IMR-90 (cell line): ENCODE measurements at regions not wholly inside any gene's neighbourhood (a gene's known extent, or its start where the extent isn't known, plus 50 kb on each side); places are given as distances from the start of the nearest gene placed in this dataset.

ENCODE experiments used
- ATAC-seq: fragments of 200-7000 bp; cut with Tn5 transposase; 2 replicates; pipeline ENCODE4 v1.9.1; 2020; ENCODE audit warnings: low read depth, mild to moderate bottlenecking, moderate library complexity
- BruUV-seq: library from RNA; stranded (reverse); fragments of 400-500 nt; replicated peaks from 2 replicates; lab custom pipeline; 2021; lab: Mats Ljungman, UMichigan
- CTCF ChIA-PET: fragments of 300-600 bp; formaldehyde crosslinking; extraction: SDS; loops from one replicate; lab custom pipeline; 2021; ENCODE audit warnings: antibody characterized with exemption; lab: Yijun Ruan, JAX
- POLR2A ChIA-PET: fragments of 300-600 bp; sonication (Branson Sonifier 250); formaldehyde crosslinking; loops from one replicate; lab custom pipeline; 2022; ENCODE audit warnings: antibody characterized with exemption; ENCODE audit not compliant: unreplicated experiment; lab: Charles Lee
- DNase-seq: peaks from one replicate; pipeline ENCODE4 v3.0.0; 2013
- H2AFZ ChIP-seq: replicated peaks from 2 replicates; pipeline ENCODE3; 2013; ENCODE audit warnings: low read length, mild to moderate bottlenecking; ENCODE audit not compliant: poor library complexity
- H2AK5ac ChIP-seq: 2 replicates; pipeline ENCODE4 v1.6.1; 2013; ENCODE audit warnings: low read depth, low read length, inconsistent platforms
- H2AK9ac ChIP-seq: replicated peaks from 2 replicates; pipeline ENCODE3; 2013; ENCODE audit warnings: mild to moderate bottlenecking, low read depth, low read length, moderate library complexity; ENCODE audit not compliant: poor library complexity
- H2BK120ac ChIP-seq: 2 replicates; pipeline ENCODE4 v1.6.1; 2013; ENCODE audit warnings: low read depth, low read length, inconsistent platforms
- H2BK15ac ChIP-seq: 3 replicates; pipeline ENCODE4 v1.6.1; 2013; ENCODE audit warnings: low read depth, low read length, inconsistent platforms
- H2BK20ac ChIP-seq: 2 replicates; pipeline ENCODE4 v1.6.1; 2013; ENCODE audit warnings: low read depth, mild to moderate bottlenecking, inconsistent platforms, low read length, moderate library complexity
- H2BK5ac ChIP-seq: 2 replicates; pipeline ENCODE4 v1.6.1; 2013; ENCODE audit warnings: mild to moderate bottlenecking, low read depth, low read length, inconsistent platforms; ENCODE audit not compliant: poor library complexity, severe bottlenecking
- H3K14ac ChIP-seq: replicated peaks from 2 replicates; pipeline ENCODE4 v1.6.1; 2013; ENCODE audit warnings: low read depth, low read length, inconsistent platforms
- H3K18ac ChIP-seq: 2 replicates; pipeline ENCODE4 v1.6.1; 2013; ENCODE audit warnings: low read depth, low read length, control low read depth
- H3K23ac ChIP-seq: 2 replicates; pipeline ENCODE4 v1.6.1; 2013; ENCODE audit warnings: low read depth, low read length, inconsistent platforms
- H3K27ac ChIP-seq: 2 replicates; pipeline ENCODE4 v1.5.1; 2013; ENCODE audit warnings: mild to moderate bottlenecking, control low read depth, low read length; ENCODE audit not compliant: insufficient read depth
- H3K27me3 ChIP-seq: 2 replicates; pipeline ENCODE4 v1.6.1; 2013; ENCODE audit warnings: low read length; ENCODE audit not compliant: control insufficient read depth, insufficient read depth
- H3K36me3 ChIP-seq: 2 replicates; pipeline ENCODE4 v1.6.1; 2013; ENCODE audit warnings: low read length, mixed read lengths; ENCODE audit not compliant: control insufficient read depth, insufficient read depth
- H3K4ac ChIP-seq: 2 replicates; pipeline ENCODE4 v1.6.1; 2013; ENCODE audit warnings: low read depth, low read length, inconsistent platforms
- H3K4me1 ChIP-seq: 2 replicates; pipeline ENCODE4 v1.6.1; 2013; ENCODE audit warnings: low read length, mixed read lengths; ENCODE audit not compliant: control insufficient read depth, insufficient read depth
- H3K4me2 ChIP-seq: 2 replicates; pipeline ENCODE4 v1.6.1; 2013; ENCODE audit warnings: low read depth, mild to moderate bottlenecking, control low read depth, low read length, moderate library complexity
- H3K4me3 ChIP-seq: 2 replicates; pipeline ENCODE4 v1.5.1; 2013; ENCODE audit warnings: low read depth, mild to moderate bottlenecking, control low read depth, low read length, moderate library complexity; ENCODE audit not compliant: insufficient read depth
- H3K56ac ChIP-seq: 2 replicates; pipeline ENCODE4 v1.6.1; 2013; ENCODE audit warnings: low read length, inconsistent platforms; ENCODE audit not compliant: insufficient read depth; ENCODE audit errors: extremely low read depth
- H3K79me1 ChIP-seq, 2 experiments: 2 replicates each; pipeline ENCODE4 v1.6.1; 2013; ENCODE audit warnings: low read length in 2 of 2, inconsistent platforms in 1 of 2, low read depth in 1 of 2
- H3K9ac ChIP-seq: 2 replicates; pipeline ENCODE4 v1.6.1; 2013; ENCODE audit warnings: low read depth, low read length, control low read depth
- H3K9me1 ChIP-seq: 2 replicates; pipeline ENCODE4 v1.6.1; 2013; ENCODE audit warnings: low read length, inconsistent platforms; ENCODE audit not compliant: insufficient read depth
- H3K9me3 ChIP-seq: 2 replicates; pipeline ENCODE4 v1.6.1; 2013; ENCODE audit warnings: low read length; ENCODE audit not compliant: control insufficient read depth, insufficient read depth
- H4K20me1 ChIP-seq: 2 replicates; pipeline ENCODE4 v1.6.1; 2013; ENCODE audit warnings: low read length, inconsistent platforms; ENCODE audit not compliant: insufficient read depth
- H4K5ac ChIP-seq: 2 replicates; pipeline ENCODE4 v1.6.1; 2013; ENCODE audit warnings: mild to moderate bottlenecking, low read depth, low read length, control low read depth
- H4K8ac ChIP-seq, 2 experiments: 2 replicates each; pipeline ENCODE4 v1.6.1; 2013; ENCODE audit warnings: low read depth in 2 of 2, low read length in 2 of 2, control low read depth in 1 of 2, inconsistent platforms in 1 of 2
- H4K91ac ChIP-seq: 2 replicates; pipeline ENCODE4 v1.6.1; 2013; ENCODE audit warnings: low read depth, low read length, inconsistent platforms; ENCODE audit not compliant: insufficient read depth
- BHLHE40 ChIP-seq: fragments of 150-350 bp; IDR thresholded peaks from 2 replicates; pipeline ENCODE4 v1.6.1; 2016; ENCODE audit warnings: mild to moderate bottlenecking, low read depth, low read length
- CHD1 ChIP-seq: IDR thresholded peaks from 2 replicates; pipeline ENCODE4 v1.6.1; 2012; ENCODE audit warnings: low read depth, low read length, improper control_type of control experiment
- MAFK ChIP-seq: IDR thresholded peaks from 2 replicates; pipeline ENCODE4 v1.6.1; 2012; ENCODE audit warnings: low read depth, low read length, improper control_type of control experiment
- RAD21 ChIP-seq: IDR thresholded peaks from 2 replicates; pipeline ENCODE4 v1.6.1; 2012; ENCODE audit warnings: low read length, improper control_type of control experiment
- RFX5 ChIP-seq: IDR thresholded peaks from 2 replicates; pipeline ENCODE4 v1.8.0; 2012; ENCODE audit warnings: low read depth, mild to moderate bottlenecking, low read length, moderate library complexity
- WGBS, 2 experiments: methylation state at CpG; one replicate each; pipeline versions ENCODE4 v1.1.5 to v1.1.7; 2013; ENCODE audit warnings: missing lambda C conversion rate in 2 of 2; ENCODE audit not compliant: insufficient read length in 1 of 2; ENCODE audit errors: extremely low coverage in 2 of 2; 5-methylcytosine and 5-hydroxymethylcytosine counted together
- dilution Hi-C: fragments of 300-500 bp; cut with HindIII; formaldehyde crosslinking; loops from one replicate; pipeline ENCODE4 v1.14.3; 2018; ENCODE audit warnings: low sequenced_read_pairs; ENCODE audit not compliant: unreplicated experiment
- in situ Hi-C: fragments of 300-500 bp; cut with MboI; formaldehyde crosslinking; loops from 3 replicates; pipeline ENCODE4 v1.14.3; 2019; ENCODE audit warnings: low sequenced_read_pairs, inconsistent platforms, mixed read lengths
- intact Hi-C: fragments of 100-400 bp; cut with micrococcal nuclease; formaldehyde crosslinking; loops from 2 replicates; pipeline ENCODE4 v1.10.0; 2022
- TF ChIP-seq, protein P1 (sequence below): fragments of 150-350 bp; IDR thresholded peaks from 2 replicates; pipeline ENCODE4 v1.6.1; 2017; ENCODE audit warnings: mild to moderate bottlenecking, antibody characterized with exemption, low read length, low read depth

DNA sequence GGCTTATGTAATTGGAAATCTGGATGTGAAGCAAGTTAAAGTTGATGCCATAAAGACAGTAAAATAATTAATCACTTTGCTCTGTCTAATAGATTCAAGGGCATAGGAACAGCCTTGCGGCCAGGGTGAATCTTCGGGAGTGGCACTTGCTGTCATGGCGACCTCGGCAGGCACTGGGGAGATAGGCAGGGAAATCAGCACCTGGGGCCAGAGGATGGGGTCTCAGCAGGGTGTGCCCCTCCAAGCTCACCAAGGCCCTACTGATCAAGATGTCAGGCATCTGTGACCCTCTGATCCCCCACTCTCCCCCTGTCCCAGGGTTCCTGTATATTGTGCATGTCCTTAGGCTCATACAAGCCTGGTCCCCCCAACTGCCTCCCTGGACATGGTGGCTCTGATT is 187.3 kb downstream of the MELK start:
- no peak overlapping the region for H2BK20ac ChIP-seq
- peaks cover 23% of the 10 kb centered on the region for H3K27me3 ChIP-seq
- intact Hi-C loops (no loop called here), dilution Hi-C loops (no loop called here), in situ Hi-C loops (no loop called here)
- H3K9me1 ChIP-seq = peaks cover 7% of the 10 kb centered on the region
- ATAC-seq (no peak), DNase-seq (no peak)
- no peaks in the 10 kb centered on the region for H3K4me1 ChIP-seq
- H3K4me2 ChIP-seq = no peak overlapping the region
- no peak overlapping the region for H3K27ac ChIP-seq
- no peak overlapping the region for H2BK120ac ChIP-seq
- BruUV-seq = no TSS peak
- H3K18ac ChIP-seq = no peak overlapping the region
- no peak overlapping the region for H2BK15ac ChIP-seq
- H3K9me3 ChIP-seq = peaks cover 4% of the 10 kb centered on the region
- no peaks in the 10 kb centered on the region; the same call in 1 of the 2 replicates for H4K20me1 ChIP-seq
- no peaks in the 10 kb centered on the region for H3K79me1 ChIP-seq
- no peak overlapping the region for H3K14ac ChIP-seq
- H3K4ac ChIP-seq = no peak overlapping the region
- no peak overlapping the region for H2AK9ac ChIP-seq
- no peak overlapping the region for H3K4me3 ChIP-seq
- ChIA-PET POLR2A (no interaction called here), CTCF (no interaction called here)
- H3K9ac ChIP-seq = no peak overlapping the region
- no peak overlapping the region for H3K23ac ChIP-seq
- no peak overlapping the region for H4K91ac ChIP-seq
- no CpG with 5 or more reads among the region's 4 CpGs for WGBS, 2 experiments
- no peak overlapping the region for H3K56ac ChIP-seq
- H4K5ac ChIP-seq = no peak overlapping the region
- H2AFZ ChIP-seq = no peak overlapping the region
- H2AK5ac ChIP-seq = no peak overlapping the region
- H2BK5ac ChIP-seq = no peak overlapping the region
- TF ChIP-seq RFX5 (no peak), MAFK (no peak), RAD21 (no peak), BHLHE40 (no peak), CHD1 (no peak)
- TF ChIP-seq, protein P1, sequence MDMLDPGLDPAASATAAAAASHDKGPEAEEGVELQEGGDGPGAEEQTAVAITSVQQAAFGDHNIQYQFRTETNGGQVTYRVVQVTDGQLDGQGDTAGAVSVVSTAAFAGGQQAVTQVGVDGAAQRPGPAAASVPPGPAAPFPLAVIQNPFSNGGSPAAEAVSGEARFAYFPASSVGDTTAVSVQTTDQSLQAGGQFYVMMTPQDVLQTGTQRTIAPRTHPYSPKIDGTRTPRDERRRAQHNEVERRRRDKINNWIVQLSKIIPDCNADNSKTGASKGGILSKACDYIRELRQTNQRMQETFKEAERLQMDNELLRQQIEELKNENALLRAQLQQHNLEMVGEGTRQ = no peak
- no peaks in the 10 kb centered on the region for H3K36me3 ChIP-seq
- H4K8ac ChIP-seq = no peak overlapping the region
